ENCODE measurements at regions not wholly inside any gene's neighbourhood (a gene's known extent, or its start where the extent isn't known, plus 50 kb on each side); places are given as distances from the start of the nearest gene placed in this dataset.

GRCh38 chr1:9429342-9429711 lies 109.9 kb upstream of the SLC25A33 start:
- Histone ChIP-seq H3K27ac (ENCODE audit: poor library complexity, severe bottlenecking) (peak overlapping the region; percentile 14), H3K4me3 (ENCODE audit: severe bottlenecking) (peak overlapping the region; percentile 48), H3K9me3 (ENCODE audit: severe bottlenecking) (no peaks in the 10 kb centered on the region), H3K27me3 (ENCODE audit: insufficient read depth, poor library complexity, severe bottlenecking) (no peaks in the 10 kb centered on the region), H3K4me1 (ENCODE audit: insufficient read depth, poor library complexity, severe bottlenecking) (peaks cover 8% of the 10 kb centered on the region), H3K36me3 (ENCODE audit: low read depth) (no peaks in the 10 kb centered on the region)
- no peak for TF ChIP-seq CTCF (IDR thresholded peaks at IDR 0.05; ENCODE audit: poor library complexity, severe bottlenecking)
- ATAC-seq (ENCODE audit: low read depth) (0 out of 3 replicates have a peak, but pooled peaks have one; percentile 4), DNase-seq (ENCODE audit: low spot score) (no peak)

GRCh38 chr1:9434247-9435152 lies 104.8 kb upstream of the SLC25A33 start:
- Histone ChIP-seq H3K27me3 (ENCODE audit: insufficient read depth, poor library complexity, severe bottlenecking) (no peaks in the 10 kb centered on the region), H3K4me3 (ENCODE audit: severe bottlenecking) (no peak overlapping the region), H3K4me1 (ENCODE audit: insufficient read depth, poor library complexity, severe bottlenecking) (peaks cover 13% of the 10 kb centered on the region), H3K36me3 (ENCODE audit: low read depth) (no peaks in the 10 kb centered on the region), H3K27ac (ENCODE audit: poor library complexity, severe bottlenecking) (no peak overlapping the region), H3K9me3 (ENCODE audit: severe bottlenecking) (no peaks in the 10 kb centered on the region)
- no peak for TF ChIP-seq CTCF (IDR thresholded peaks at IDR 0.05; ENCODE audit: poor library complexity, severe bottlenecking)
- no peak for DNase-seq (ENCODE audit: low spot score)
- ATAC-seq (ENCODE audit: low read depth) = no peak

GRCh38 chr1:9435153-9435636 lies 104.1 kb upstream of the SLC25A33 start:
- ATAC-seq (ENCODE audit: low read depth) = no peak
- Histone ChIP-seq H3K36me3 (ENCODE audit: low read depth) (no peaks in the 10 kb centered on the region), H3K27ac (ENCODE audit: poor library complexity, severe bottlenecking) (no peak overlapping the region), H3K4me1 (ENCODE audit: insufficient read depth, poor library complexity, severe bottlenecking) (peaks cover 10% of the 10 kb centered on the region), H3K27me3 (ENCODE audit: insufficient read depth, poor library complexity, severe bottlenecking) (no peaks in the 10 kb centered on the region), H3K9me3 (ENCODE audit: severe bottlenecking) (no peaks in the 10 kb centered on the region), H3K4me3 (ENCODE audit: severe bottlenecking) (no peak overlapping the region)
- DNase-seq (ENCODE audit: low spot score) = no peak
- no peak for TF ChIP-seq CTCF (IDR thresholded peaks at IDR 0.05; ENCODE audit: poor library complexity, severe bottlenecking)

- ATAC-seq (ENCODE audit: low read depth) (no peak), DNase-seq (ENCODE audit: low spot score) (no peak)
- Histone ChIP-seq H3K27me3 (ENCODE audit: insufficient read depth, poor library complexity, severe bottlenecking) (no peaks in the 10 kb centered on the region), H3K27ac (ENCODE audit: poor library complexity, severe bottlenecking) (no peak overlapping the region), H3K4me3 (ENCODE audit: severe bottlenecking) (no peak overlapping the region), H3K36me3 (ENCODE audit: low read depth) (no peaks in the 10 kb centered on the region), H3K9me3 (ENCODE audit: severe bottlenecking) (no peaks in the 10 kb centered on the region), H3K4me1 (ENCODE audit: insufficient read depth, poor library complexity, severe bottlenecking) (peaks cover 10% of the 10 kb centered on the region)
- TF ChIP-seq CTCF (IDR thresholded peaks at IDR 0.05; ENCODE audit: poor library complexity, severe bottlenecking) = no peak
Measured at GRCh38 chr1:9435854-9436640, 103.2 kb upstream of the SLC25A33 start.
